Ovary (tissue), 3 donors: ENCODE measurements at regions not wholly inside any gene's neighbourhood (a gene's known extent, or its start where the extent isn't known, plus 50 kb on each side); places are given as distances from the start of the nearest gene placed in this dataset.

Experiments
- EP300 ChIP-seq: sonication (generic); formaldehyde crosslinking; IDR thresholded peaks from one replicate; pipeline ENCODE4 v1.6.1; 2017; ENCODE audit warnings: antibody characterized with exemption
- POLR2A ChIP-seq: fragments of 450-650 bp; IDR thresholded peaks from one replicate; pipeline ENCODE4 v1.6.1; 2017; ENCODE audit warnings: antibody characterized with exemption, mild to moderate bottlenecking, moderate library complexity
- TF ChIP-seq, protein P1 (sequence below), 3 donors: fragments of 450-650 bp in 2 of 3; fragments of 200-600 bp in 1 of 3; IDR thresholded peaks; one replicate each; pipeline versions ENCODE4 v1.5.1 to v1.8.0; 2016 to 2022; ENCODE audit warnings: antibody characterized with exemption in 3 of 3, mild to moderate bottlenecking in 1 of 3
- donor health status: DM: no; HTN: no; CAD: no.

DNA sequence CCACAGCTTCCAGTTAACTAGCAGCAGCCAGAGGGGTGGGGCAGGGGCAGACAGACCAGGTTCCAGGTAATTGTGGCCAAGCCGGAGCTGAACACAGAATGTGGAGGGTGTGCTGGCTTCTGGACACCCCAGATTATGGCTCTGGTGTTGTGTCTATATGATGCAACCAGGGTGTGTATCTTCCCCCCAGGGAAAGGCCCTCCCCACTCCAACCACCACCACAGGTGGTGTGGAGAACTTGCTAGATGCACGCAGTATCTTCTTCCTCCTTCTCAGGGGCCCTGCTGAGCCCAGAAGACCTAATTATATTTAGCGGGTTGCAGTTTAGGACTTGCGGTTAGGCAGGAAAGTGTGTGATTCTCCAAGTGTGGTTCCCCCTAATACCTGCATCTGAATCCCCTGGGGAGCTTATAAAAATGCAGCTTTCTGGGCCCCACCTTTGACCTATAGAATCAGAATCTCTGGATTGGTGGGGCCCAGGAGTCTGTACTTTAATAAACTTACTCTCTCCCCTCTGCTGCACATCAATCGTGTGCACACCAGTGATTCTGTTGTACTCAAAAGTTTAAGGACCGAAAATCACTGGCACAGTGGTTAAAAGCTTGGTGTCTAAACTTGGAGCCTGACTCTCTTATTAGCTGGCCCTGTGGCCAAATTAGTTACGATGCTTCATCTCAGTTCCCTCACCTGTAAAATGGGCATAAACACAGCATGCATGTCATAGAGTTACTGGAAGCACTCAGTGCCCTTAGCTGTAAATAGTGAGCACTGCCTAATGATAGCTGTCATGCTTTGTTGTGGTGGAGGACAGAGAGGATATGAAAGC lies 379.1 kb upstream of the PROK2 start:
- TF ChIP-seq, protein P1, sequence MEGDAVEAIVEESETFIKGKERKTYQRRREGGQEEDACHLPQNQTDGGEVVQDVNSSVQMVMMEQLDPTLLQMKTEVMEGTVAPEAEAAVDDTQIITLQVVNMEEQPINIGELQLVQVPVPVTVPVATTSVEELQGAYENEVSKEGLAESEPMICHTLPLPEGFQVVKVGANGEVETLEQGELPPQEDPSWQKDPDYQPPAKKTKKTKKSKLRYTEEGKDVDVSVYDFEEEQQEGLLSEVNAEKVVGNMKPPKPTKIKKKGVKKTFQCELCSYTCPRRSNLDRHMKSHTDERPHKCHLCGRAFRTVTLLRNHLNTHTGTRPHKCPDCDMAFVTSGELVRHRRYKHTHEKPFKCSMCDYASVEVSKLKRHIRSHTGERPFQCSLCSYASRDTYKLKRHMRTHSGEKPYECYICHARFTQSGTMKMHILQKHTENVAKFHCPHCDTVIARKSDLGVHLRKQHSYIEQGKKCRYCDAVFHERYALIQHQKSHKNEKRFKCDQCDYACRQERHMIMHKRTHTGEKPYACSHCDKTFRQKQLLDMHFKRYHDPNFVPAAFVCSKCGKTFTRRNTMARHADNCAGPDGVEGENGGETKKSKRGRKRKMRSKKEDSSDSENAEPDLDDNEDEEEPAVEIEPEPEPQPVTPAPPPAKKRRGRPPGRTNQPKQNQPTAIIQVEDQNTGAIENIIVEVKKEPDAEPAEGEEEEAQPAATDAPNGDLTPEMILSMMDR (IDR thresholded peaks at IDR 0.05) = no peak
- no peak for TF ChIP-seq POLR2A
- TF ChIP-seq EP300 = no peak
